Muscle of leg (tissue), 3 donors: ENCODE measurements at regions not wholly inside any gene's neighbourhood (a gene's known extent, or its start where the extent isn't known, plus 50 kb on each side); places are given as distances from the start of the nearest gene placed in this dataset.

Experiments
- DNase-seq: peaks from one replicate; pipeline ENCODE4 v3.0.0; 2013
- H3K27ac ChIP-seq: one replicate; pipeline ENCODE4 v1.5.1; 2013; ENCODE audit warnings: mild to moderate bottlenecking, low read length, control low read depth
- H3K27me3 ChIP-seq: one replicate; pipeline ENCODE4 v1.6.1; 2013; ENCODE audit warnings: low read length; ENCODE audit not compliant: control insufficient read depth, insufficient read depth
- H3K36me3 ChIP-seq: one replicate; pipeline ENCODE4 v1.6.1; 2013; ENCODE audit warnings: low read length; ENCODE audit not compliant: control insufficient read depth, insufficient read depth
- H3K4me1 ChIP-seq: one replicate; pipeline ENCODE4 v1.6.1; 2013; ENCODE audit warnings: low read length; ENCODE audit not compliant: control insufficient read depth, insufficient read depth
- H3K4me3 ChIP-seq: one replicate; pipeline ENCODE4 v1.5.1; 2013; ENCODE audit warnings: low read length, control low read depth
- H3K9me3 ChIP-seq: replicated peaks from 2 replicates; pipeline ENCODE4 v1.6.1; 2013; ENCODE audit warnings: low read depth, low read length; ENCODE audit not compliant: control insufficient read depth
- WGBS: methylation state at CpG from one replicate; pipeline ENCODE4 v1.1.5; 2013; ENCODE audit warnings: missing lambda C conversion rate; ENCODE audit not compliant: insufficient coverage; 5-methylcytosine and 5-hydroxymethylcytosine counted together

- H3K27ac ChIP-seq = no peak overlapping the region
- WGBS = no CpG with 5 or more reads among the region's 1 CpG
- no peak overlapping the region for H3K4me3 ChIP-seq
- no peak for DNase-seq
- peaks cover 5% of the 10 kb centered on the region for H3K9me3 ChIP-seq
- H3K4me1 ChIP-seq = no peaks in the 10 kb centered on the region
- no peaks in the 10 kb centered on the region for H3K36me3 ChIP-seq
- no peaks in the 10 kb centered on the region for H3K27me3 ChIP-seq
These were observed 324.7 kb upstream of the CLNK start for GRCh38 chr4:11009281-11009680.

GRCh38 chr4:11005300-11005699, 320.7 kb upstream of the CLNK start:
- Histone ChIP-seq H3K4me3 (no peak overlapping the region), H3K27me3 (no peaks in the 10 kb centered on the region), H3K9me3 (peaks cover 5% of the 10 kb centered on the region), H3K4me1 (no peaks in the 10 kb centered on the region), H3K36me3 (no peaks in the 10 kb centered on the region), H3K27ac (no peak overlapping the region)
- 94% methylated on average over 3 of the region's 4 CpGs for WGBS
- no peak for DNase-seq

- Histone ChIP-seq H3K9me3 (peaks cover 5% of the 10 kb centered on the region), H3K36me3 (no peaks in the 10 kb centered on the region), H3K27me3 (no peaks in the 10 kb centered on the region), H3K4me1 (no peaks in the 10 kb centered on the region), H3K27ac (no peak overlapping the region), H3K4me3 (no peak overlapping the region)
- DNase-seq = no peak
- 84% methylated on average over 6 of the region's 6 CpGs for WGBS
These were observed 320.2 kb upstream of the CLNK start for GRCh38 chr4:11004818-11005217.

GRCh38 chr4:11002961-11003360, 318.4 kb upstream of the CLNK start:
- WGBS = 80% methylated on average over 1 of the region's 2 CpGs
- no peak overlapping the region for H3K4me3 ChIP-seq
- H3K27me3 ChIP-seq = no peaks in the 10 kb centered on the region
- H3K36me3 ChIP-seq = no peaks in the 10 kb centered on the region
- DNase-seq = no peak
- no peak overlapping the region for H3K27ac ChIP-seq
- H3K4me1 ChIP-seq = no peaks in the 10 kb centered on the region
- H3K9me3 ChIP-seq = no peaks in the 10 kb centered on the region

- H3K27me3 ChIP-seq = no peaks in the 10 kb centered on the region
These were observed 314.3 kb upstream of the CLNK start for GRCh38 chr4:10998846-10999245.

GRCh38 chr4:10984815-10985214, 300.2 kb upstream of the CLNK start:
- Histone ChIP-seq H3K27ac (no peak overlapping the region), H3K9me3 (no peaks in the 10 kb centered on the region), H3K36me3 (no peaks in the 10 kb centered on the region), H3K4me1 (peaks cover 2% of the 10 kb centered on the region), H3K4me3 (no peak overlapping the region), H3K27me3 (no peaks in the 10 kb centered on the region)
- DNase-seq = no peak
- no CpG with 5 or more reads among the region's 2 CpGs for WGBS

More at GRCh38 chr4:10998846-10999245, 314.3 kb upstream of the CLNK start:
- Histone ChIP-seq H3K4me1 (no peaks in the 10 kb centered on the region), H3K4me3 (no peak overlapping the region), H3K27ac (no peak overlapping the region), H3K9me3 (no peaks in the 10 kb centered on the region), H3K36me3 (no peaks in the 10 kb centered on the region)
- WGBS = 67% methylated on average over 1 of the region's 1 CpG
- peak; percentile 84 for DNase-seq

- Histone ChIP-seq H3K4me1 (peaks cover 2% of the 10 kb centered on the region), H3K27me3 (no peaks in the 10 kb centered on the region), H3K4me3 (no peak overlapping the region), H3K36me3 (no peaks in the 10 kb centered on the region), H3K27ac (no peak overlapping the region), H3K9me3 (no peaks in the 10 kb centered on the region)
- no peak for DNase-seq
- 74% methylated on average over 8 of the region's 9 CpGs for WGBS
These were observed 299.5 kb upstream of the CLNK start for GRCh38 chr4:10983885-10984640.

- no peak for DNase-seq
- H3K36me3 ChIP-seq = no peaks in the 10 kb centered on the region
- H3K4me1 ChIP-seq = peaks cover 2% of the 10 kb centered on the region
- H3K27ac ChIP-seq = no peak overlapping the region
- H3K9me3 ChIP-seq = no peaks in the 10 kb centered on the region
- no peak overlapping the region for H3K4me3 ChIP-seq
- WGBS = 17% methylated on average over 1 of the region's 2 CpGs
- no peaks in the 10 kb centered on the region for H3K27me3 ChIP-seq
These were observed 298.7 kb upstream of the CLNK start for GRCh38 chr4:10983268-10983667.

- H3K27me3 ChIP-seq = no peaks in the 10 kb centered on the region
- DNase-seq = no peak
- H3K9me3 ChIP-seq = no peaks in the 10 kb centered on the region
- no peaks in the 10 kb centered on the region for H3K36me3 ChIP-seq
- H3K27ac ChIP-seq = no peak overlapping the region
- H3K4me3 ChIP-seq = no peak overlapping the region
- WGBS = 29% methylated on average over 2 of the region's 2 CpGs
- H3K4me1 ChIP-seq = peaks cover 2% of the 10 kb centered on the region
These were observed 297.7 kb upstream of the CLNK start for GRCh38 chr4:10982305-10982704.

- Histone ChIP-seq H3K9me3 (no peaks in the 10 kb centered on the region), H3K27me3 (no peaks in the 10 kb centered on the region), H3K4me1 (peaks cover 2% of the 10 kb centered on the region), H3K4me3 (no peak overlapping the region), H3K36me3 (no peaks in the 10 kb centered on the region), H3K27ac (no peak overlapping the region)
- peak; percentile 68 for DNase-seq
- no CpG with 5 or more reads among the region's 1 CpG for WGBS
These were observed 297.0 kb upstream of the CLNK start for GRCh38 chr4:10981576-10981975.

GRCh38 chr4:10981096-10981495, 296.5 kb upstream of the CLNK start:
- no peaks in the 10 kb centered on the region for H3K36me3 ChIP-seq
- H3K9me3 ChIP-seq = no peaks in the 10 kb centered on the region
- no peak overlapping the region for H3K4me3 ChIP-seq
- H3K27me3 ChIP-seq = no peaks in the 10 kb centered on the region
- 53% methylated on average over 3 of the region's 5 CpGs for WGBS
- no peak overlapping the region for H3K27ac ChIP-seq
- H3K4me1 ChIP-seq = peaks cover 2% of the 10 kb centered on the region
- DNase-seq = peak; percentile 92
